ENCODE measurements at regions not wholly inside any gene's neighbourhood (a gene's known extent, or its start where the extent isn't known, plus 50 kb on each side); places are given as distances from the start of the nearest gene placed in this dataset.

DNA sequence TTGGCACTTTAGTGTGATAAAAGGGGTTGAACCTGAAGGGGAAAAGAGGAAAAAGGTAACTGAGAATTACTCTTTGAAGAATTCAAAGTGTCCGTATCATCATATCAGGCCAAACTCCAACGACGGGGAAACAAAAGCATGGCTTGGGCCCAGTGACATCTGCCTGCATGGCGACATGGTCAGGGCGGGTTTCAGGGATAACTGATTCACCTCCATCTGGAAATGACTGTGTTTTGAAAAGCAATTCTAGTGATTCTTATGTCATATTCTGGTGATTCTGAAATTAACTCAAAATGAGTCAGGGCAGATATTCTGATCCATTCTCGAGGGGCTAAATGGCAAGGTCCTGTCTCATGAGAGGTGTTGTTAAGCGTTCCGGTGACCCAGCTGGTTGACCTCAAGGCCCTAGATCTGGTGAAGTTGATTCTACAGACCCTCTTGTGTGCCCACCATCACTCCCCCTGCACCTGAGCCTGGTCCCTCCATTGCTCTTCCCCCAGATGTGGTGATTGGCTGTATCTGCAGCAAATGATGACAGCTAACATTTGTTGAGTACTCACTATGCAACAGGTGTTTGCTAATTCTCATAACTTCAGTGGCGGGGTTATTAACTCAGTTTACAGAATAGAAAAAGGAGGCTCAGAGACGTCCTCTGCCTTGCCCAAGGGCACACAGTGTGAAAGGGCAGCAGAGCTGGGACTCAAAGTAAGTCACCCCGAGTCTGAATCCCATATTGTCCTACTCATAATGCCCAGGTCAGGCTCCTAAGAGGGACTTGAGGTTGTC, 251.8 kb downstream of the MAF start (continued):
- TF ChIP-seq CREB1 (CRISPR knock-in tag; IDR thresholded peaks at IDR 0.05; ENCODE audit: low read depth) = no peak
- TF ChIP-seq POLR2AphosphoS5 (IDR thresholded peaks at IDR 0.05; ENCODE audit: low read depth) = no peak
- no peak for TF ChIP-seq REST (IDR thresholded peaks at IDR 0.05; ENCODE audit: unreplicated experiment)
- no peak for TF ChIP-seq ZNF114 (CRISPR knock-in tag; IDR thresholded peaks at IDR 0.05)
- TF ChIP-seq, protein P1, sequence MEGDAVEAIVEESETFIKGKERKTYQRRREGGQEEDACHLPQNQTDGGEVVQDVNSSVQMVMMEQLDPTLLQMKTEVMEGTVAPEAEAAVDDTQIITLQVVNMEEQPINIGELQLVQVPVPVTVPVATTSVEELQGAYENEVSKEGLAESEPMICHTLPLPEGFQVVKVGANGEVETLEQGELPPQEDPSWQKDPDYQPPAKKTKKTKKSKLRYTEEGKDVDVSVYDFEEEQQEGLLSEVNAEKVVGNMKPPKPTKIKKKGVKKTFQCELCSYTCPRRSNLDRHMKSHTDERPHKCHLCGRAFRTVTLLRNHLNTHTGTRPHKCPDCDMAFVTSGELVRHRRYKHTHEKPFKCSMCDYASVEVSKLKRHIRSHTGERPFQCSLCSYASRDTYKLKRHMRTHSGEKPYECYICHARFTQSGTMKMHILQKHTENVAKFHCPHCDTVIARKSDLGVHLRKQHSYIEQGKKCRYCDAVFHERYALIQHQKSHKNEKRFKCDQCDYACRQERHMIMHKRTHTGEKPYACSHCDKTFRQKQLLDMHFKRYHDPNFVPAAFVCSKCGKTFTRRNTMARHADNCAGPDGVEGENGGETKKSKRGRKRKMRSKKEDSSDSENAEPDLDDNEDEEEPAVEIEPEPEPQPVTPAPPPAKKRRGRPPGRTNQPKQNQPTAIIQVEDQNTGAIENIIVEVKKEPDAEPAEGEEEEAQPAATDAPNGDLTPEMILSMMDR (conservative IDR thresholded peaks at IDR 0.05; ENCODE audit: low read depth in 2 of 2) = no peak
- TF ChIP-seq JUNB (IDR thresholded peaks at IDR 0.05; ENCODE audit: unreplicated experiment) = no peak

- Histone ChIP-seq H3K36me3 (ENCODE audit: insufficient read depth) (no peaks in the 10 kb centered on the region), H3K27me3 (ENCODE audit: insufficient read depth) (no peaks in the 10 kb centered on the region), H3K4me1 (ENCODE audit: insufficient read depth) (peaks cover 23% of the 10 kb centered on the region), H3K79me2 (replicated peaks; ENCODE audit: insufficient read depth) (no peaks in the 10 kb centered on the region), H3K9me2 (ENCODE audit: insufficient read depth) (peaks cover 4% of the 10 kb centered on the region; the same call in 1 of the 2 replicates), H3F3A (replicated peaks; ENCODE audit: low read depth) (no peaks in the 10 kb centered on the region), H2AFZ (peak overlapping the region; percentile 50), H3K4me3 (no peak overlapping the region), H3K27ac (ENCODE audit: low read depth) (no peak overlapping the region), H4K20me1 (replicated peaks; ENCODE audit: insufficient read depth) (no peaks in the 10 kb centered on the region), H3K4me2 (peak overlapping the region; percentile 33; the same call in 1 of the 2 replicates)
- no peak overlapping the region for H3K4me3 Mint-ChIP-seq
- H3K4me1 Mint-ChIP-seq = peaks cover 35% of the 10 kb centered on the region
- H3K36me3 Mint-ChIP-seq (ENCODE audit: low read depth) = no peaks in the 10 kb centered on the region
- DNase-seq (ENCODE audit: low spot score) (peak; percentile 31), ATAC-seq (peak; percentile 75)
- peaks cover 4% of the 10 kb centered on the region for H3K27me3 Mint-ChIP-seq (ENCODE audit: insufficient read depth, low read depth, poor library complexity)
- TF ChIP-seq, protein P1 (conservative IDR thresholded peaks at IDR 0.05; ENCODE audit: low read depth in 2 of 2) = no peak
- TF ChIP-seq JUNB (IDR thresholded peaks at IDR 0.05; ENCODE audit: unreplicated experiment) = no peak
- no peak for TF ChIP-seq EZH2phosphoT487 (IDR thresholded peaks at IDR 0.05; ENCODE audit: unreplicated experiment)
- no peak for TF ChIP-seq CREB1 (CRISPR knock-in tag; IDR thresholded peaks at IDR 0.05; ENCODE audit: low read depth)
- H3K27ac Mint-ChIP-seq = no peak overlapping the region
- no peaks in the 10 kb centered on the region for H3K9me3 Mint-ChIP-seq
These were observed 253.3 kb downstream of the MAF start for GRCh38 chr16:79347277-79347676.
